Activated CD4-positive, alpha-beta memory T cell treated with anti-CD3 and anti-CD28 coated beads for 36 hours (primary cell): ENCODE measurements at regions not wholly inside any gene's neighbourhood (a gene's known extent, or its start where the extent isn't known, plus 50 kb on each side); places are given as distances from the start of the nearest gene placed in this dataset.

Source experiments
- CTCF ChIA-PET: fragments of 350-600 bp; sonication (Branson Sonifier 250); formaldehyde crosslinking; loops from one replicate; lab custom pipeline; 2021; ENCODE audit warnings: antibody characterized with exemption, inconsistent platforms; lab: Charles Lee
- POLR2A ChIA-PET: fragments of 350-600 bp; sonication (Branson Sonifier 250); formaldehyde crosslinking; loops from one replicate; lab custom pipeline; 2021; ENCODE audit warnings: antibody characterized with exemption; lab: Charles Lee
- DNase-seq: peaks from one replicate; pipeline ENCODE4 v3.0.0-alpha.2; 2020
- H3K27ac Mint-ChIP-seq: one replicate; pipeline ENCODE4 v1.8.0; 2021; ENCODE audit warnings: mixed read lengths
- H3K27me3 Mint-ChIP-seq: one replicate; pipeline ENCODE4 v1.8.0; 2021; ENCODE audit warnings: mixed read lengths
- H3K36me3 Mint-ChIP-seq: one replicate; pipeline ENCODE4 v1.8.0; 2021; ENCODE audit warnings: mixed read lengths
- H3K4me1 Mint-ChIP-seq: one replicate; pipeline ENCODE4 v1.8.0; 2021; ENCODE audit warnings: low read depth, mixed read lengths
- H3K4me3 Mint-ChIP-seq: one replicate; pipeline ENCODE4 v1.8.0; 2021; ENCODE audit warnings: mild to moderate bottlenecking, mixed read lengths
- H3K9me3 Mint-ChIP-seq: one replicate; pipeline ENCODE4 v1.8.0; 2021; ENCODE audit warnings: mixed read lengths
- intact Hi-C: fragments of 100-400 bp; cut with micrococcal nuclease; formaldehyde crosslinking; loops from one replicate; pipeline ENCODE4 v1.15.1; 2023

DNA sequence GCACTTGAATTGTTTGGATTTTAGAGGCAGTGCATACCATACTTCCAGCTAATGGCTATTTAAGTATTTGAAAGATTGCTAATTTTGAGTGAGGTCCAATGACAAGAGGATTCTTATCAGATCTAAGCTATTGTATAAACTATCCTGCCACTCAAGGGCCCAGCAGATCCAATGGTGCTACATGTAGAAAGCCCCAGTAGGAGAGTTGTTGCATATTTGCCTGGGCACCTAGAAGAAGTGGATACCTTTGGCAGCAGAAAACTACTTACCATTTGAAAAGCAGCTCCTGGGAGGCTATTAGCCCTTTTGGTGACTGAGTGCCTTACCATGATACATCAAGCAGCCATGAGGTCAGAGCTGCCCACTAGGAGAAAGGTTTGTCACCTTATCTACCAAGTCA is 447.3 kb downstream of the C4orf33 start:
- Mint-ChIP-seq H3K4me1 (no peaks in the 10 kb centered on the region), H3K27me3 (no peaks in the 10 kb centered on the region), H3K36me3 (no peaks in the 10 kb centered on the region), H3K27ac (no peak overlapping the region), H3K4me3 (no peak overlapping the region), H3K9me3 (no peaks in the 10 kb centered on the region)
- DNase-seq, result no peak
- intact Hi-C loops, result no loop called here
- ChIA-PET POLR2A (no interaction called here), CTCF (no interaction called here)

DNA sequence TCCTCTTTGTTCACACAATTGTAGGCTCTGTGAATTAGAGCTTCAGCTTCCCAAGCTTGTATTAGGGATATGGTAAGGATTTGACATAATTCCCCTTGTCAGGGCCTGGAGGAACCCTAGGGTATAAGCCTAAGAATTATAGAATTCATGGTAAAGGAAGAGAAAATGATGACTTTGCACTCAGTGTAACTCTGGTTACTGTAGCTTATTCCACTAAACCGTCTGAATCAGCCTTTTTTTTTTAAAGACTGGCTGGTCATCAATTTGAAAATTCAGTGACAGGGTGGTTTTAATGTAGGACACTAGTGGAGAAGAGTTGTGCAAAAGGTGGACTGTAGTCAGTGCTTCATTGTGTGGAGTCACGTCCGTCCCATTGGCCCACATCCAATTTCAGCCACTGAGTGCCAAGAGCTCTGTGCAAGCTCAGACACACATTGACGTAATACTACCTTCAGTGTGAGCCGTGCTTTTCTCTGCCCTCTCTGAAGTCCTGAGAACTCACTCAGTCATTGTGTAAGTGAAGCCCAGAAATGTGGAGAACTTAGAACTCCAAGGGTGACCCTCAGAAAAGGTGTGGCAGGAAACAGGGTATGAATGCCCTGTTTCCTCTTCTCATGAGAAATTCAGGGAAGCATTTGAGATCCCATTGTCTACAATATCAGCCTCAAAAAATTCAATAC is 449.8 kb downstream of the C4orf33 start:
- H3K4me1 Mint-ChIP-seq, result no peaks in the 10 kb centered on the region
- no peak overlapping the region for H3K4me3 Mint-ChIP-seq
- ChIA-PET POLR2A (no interaction called here), CTCF (no interaction called here)
- H3K36me3 Mint-ChIP-seq, result no peaks in the 10 kb centered on the region
- no peak for DNase-seq
- intact Hi-C loops, result no loop called here
- no peak overlapping the region for H3K27ac Mint-ChIP-seq
- H3K27me3 Mint-ChIP-seq, result no peaks in the 10 kb centered on the region
- H3K9me3 Mint-ChIP-seq, result no peaks in the 10 kb centered on the region

DNA sequence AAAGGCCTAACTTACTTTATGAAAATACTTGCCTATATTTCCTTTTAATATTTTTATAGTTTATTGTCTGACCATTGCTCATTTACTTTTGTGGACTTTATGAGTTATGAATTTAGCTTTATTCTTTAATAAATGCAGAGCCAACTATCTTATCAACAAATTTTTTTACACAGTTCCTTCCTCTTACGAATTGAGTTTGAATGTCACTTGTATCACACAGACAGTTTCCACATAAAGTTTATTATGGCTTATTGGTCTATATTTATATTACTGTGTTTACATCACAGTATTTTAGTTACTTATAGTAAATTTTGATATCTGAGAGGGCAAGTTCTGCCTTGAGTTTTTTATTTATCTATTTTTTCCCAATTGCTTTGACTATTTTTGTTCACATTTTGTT is 450.6 kb downstream of the C4orf33 start:
- no peak overlapping the region for H3K27ac Mint-ChIP-seq
- intact Hi-C loops, result no loop called here
- H3K9me3 Mint-ChIP-seq, result no peaks in the 10 kb centered on the region
- ChIA-PET POLR2A (no interaction called here), CTCF (no interaction called here)
- DNase-seq, result no peak
- H3K36me3 Mint-ChIP-seq, result no peaks in the 10 kb centered on the region
- H3K4me3 Mint-ChIP-seq, result no peak overlapping the region
- no peaks in the 10 kb centered on the region for H3K4me1 Mint-ChIP-seq
- H3K27me3 Mint-ChIP-seq, result no peaks in the 10 kb centered on the region

DNA sequence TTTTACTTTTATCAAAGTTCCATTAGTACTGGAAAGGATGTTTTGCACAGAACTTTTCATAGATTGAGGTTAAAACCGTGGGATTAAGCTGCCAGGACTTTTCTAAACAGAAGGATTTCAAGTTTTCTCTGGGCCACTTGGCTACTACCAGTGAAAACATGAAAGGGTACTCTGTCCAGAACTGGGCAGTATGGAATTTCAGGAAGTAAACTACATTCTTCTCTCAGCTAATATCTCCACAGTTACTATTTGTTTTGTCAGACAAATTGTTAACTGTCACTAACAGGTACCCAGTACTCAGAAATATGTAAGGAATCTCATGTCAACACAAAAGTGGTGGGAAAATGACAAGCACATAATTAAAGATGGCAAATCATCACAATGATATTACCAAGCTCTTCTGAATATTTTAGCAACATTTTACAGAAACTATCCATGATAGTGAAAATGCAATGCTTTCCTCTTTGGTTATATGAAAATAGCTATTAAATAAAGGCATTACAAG is 454.4 kb downstream of the C4orf33 start:
- Mint-ChIP-seq H3K36me3 (no peaks in the 10 kb centered on the region), H3K9me3 (no peaks in the 10 kb centered on the region)

GRCh38 chr4:129561280-129561679 is 465.3 kb downstream of the C4orf33 start:
- no peak overlapping the region for H3K27ac Mint-ChIP-seq
- no peaks in the 10 kb centered on the region for H3K36me3 Mint-ChIP-seq
- CTCF ChIA-PET, result no interaction called here
- H3K4me1 Mint-ChIP-seq, result no peaks in the 10 kb centered on the region
- POLR2A ChIA-PET, result no interaction called here
- intact Hi-C loops, result no loop called here
- H3K4me3 Mint-ChIP-seq, result no peak overlapping the region
- DNase-seq, result no peak
- H3K27me3 Mint-ChIP-seq, result no peaks in the 10 kb centered on the region
- no peaks in the 10 kb centered on the region for H3K9me3 Mint-ChIP-seq

More for the DNA sequence above, 454.4 kb downstream of the C4orf33 start:
- intact Hi-C loops, result no loop called here
- H3K4me3 Mint-ChIP-seq, result no peak overlapping the region
- no peaks in the 10 kb centered on the region for H3K4me1 Mint-ChIP-seq
- ChIA-PET POLR2A (no interaction called here), CTCF (no interaction called here)
- no peak overlapping the region for H3K27ac Mint-ChIP-seq
- H3K27me3 Mint-ChIP-seq, result no peaks in the 10 kb centered on the region
- DNase-seq, result no peak

- H3K27ac Mint-ChIP-seq, result no peak overlapping the region
- DNase-seq, result no peak
- ChIA-PET POLR2A (no interaction called here), CTCF (no interaction called here)
- H3K4me1 Mint-ChIP-seq, result no peaks in the 10 kb centered on the region
- no peaks in the 10 kb centered on the region for H3K27me3 Mint-ChIP-seq
- H3K36me3 Mint-ChIP-seq, result no peaks in the 10 kb centered on the region
- H3K9me3 Mint-ChIP-seq, result no peaks in the 10 kb centered on the region
- intact Hi-C loops, result no loop called here
- H3K4me3 Mint-ChIP-seq, result no peak overlapping the region
Observed at GRCh38 chr4:129561886-129562671, 466.1 kb downstream of the C4orf33 start.

- H3K36me3 Mint-ChIP-seq, result no peaks in the 10 kb centered on the region
- ChIA-PET POLR2A (no interaction called here), CTCF (no interaction called here)
- no peaks in the 10 kb centered on the region for H3K4me1 Mint-ChIP-seq
- intact Hi-C loops, result no loop called here
- no peak overlapping the region for H3K27ac Mint-ChIP-seq
- H3K4me3 Mint-ChIP-seq, result no peak overlapping the region
- no peak for DNase-seq
- H3K27me3 Mint-ChIP-seq, result no peaks in the 10 kb centered on the region
- H3K9me3 Mint-ChIP-seq, result no peaks in the 10 kb centered on the region
Observed at GRCh38 chr4:129565214-129565613, 469.3 kb downstream of the C4orf33 start.

GRCh38 chr4:129570326-129570725 is 474.4 kb downstream of the C4orf33 start:
- Mint-ChIP-seq H3K9me3 (no peaks in the 10 kb centered on the region), H3K4me1 (no peaks in the 10 kb centered on the region), H3K27ac (no peak overlapping the region), H3K4me3 (no peak overlapping the region), H3K27me3 (no peaks in the 10 kb centered on the region), H3K36me3 (no peaks in the 10 kb centered on the region)
- ChIA-PET POLR2A (no interaction called here), CTCF (no interaction called here)
- no peak for DNase-seq
- intact Hi-C loops, result no loop called here

GRCh38 chr4:129578336-129578735 is 482.4 kb downstream of the C4orf33 start:
- CTCF ChIA-PET, result no interaction called here
- no peak for DNase-seq
- Mint-ChIP-seq H3K9me3 (peaks cover 6% of the 10 kb centered on the region), H3K27ac (no peak overlapping the region), H3K36me3 (no peaks in the 10 kb centered on the region), H3K27me3 (no peaks in the 10 kb centered on the region), H3K4me1 (no peaks in the 10 kb centered on the region), H3K4me3 (no peak overlapping the region)
- intact Hi-C loops, result no loop called here
- POLR2A ChIA-PET, result no interaction called here

- Mint-ChIP-seq H3K27me3 (no peaks in the 10 kb centered on the region), H3K27ac (no peak overlapping the region), H3K36me3 (no peaks in the 10 kb centered on the region), H3K4me3 (no peak overlapping the region), H3K9me3 (peaks cover 6% of the 10 kb centered on the region), H3K4me1 (no peaks in the 10 kb centered on the region)
- no peak for DNase-seq
- intact Hi-C loops, result no loop called here
- POLR2A ChIA-PET, result no interaction called here
- CTCF ChIA-PET, result interaction anchor here (0.6 kb wide), 1 partner anchor 414 kb away, joined by 3 read pairs; no protein-coding TSS in a partner anchor
Observed at GRCh38 chr4:129581305-129581704, 485.4 kb downstream of the C4orf33 start.

DNA sequence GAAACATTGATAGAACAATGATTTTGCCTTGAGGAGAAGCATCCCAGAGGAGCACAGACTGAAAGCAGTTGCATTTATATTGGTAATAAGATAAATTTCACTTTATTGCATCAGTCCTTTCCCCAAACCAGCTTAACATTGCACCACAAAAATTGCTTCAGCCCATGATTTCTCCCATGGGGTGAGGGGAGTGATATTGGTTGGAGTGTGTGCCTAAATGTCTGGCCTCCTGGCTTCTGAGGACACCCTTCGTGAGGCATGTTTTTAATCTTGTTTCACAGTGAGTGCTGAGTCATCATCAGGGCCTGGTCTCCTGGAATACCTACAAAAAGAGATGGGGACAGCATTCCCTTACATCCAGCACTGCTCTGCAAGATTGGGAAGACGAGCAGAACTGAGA is 487.9 kb downstream of the C4orf33 start:
- ChIA-PET CTCF (no interaction called here), POLR2A (no interaction called here)
- no peaks in the 10 kb centered on the region for H3K36me3 Mint-ChIP-seq
- no peaks in the 10 kb centered on the region for H3K27me3 Mint-ChIP-seq
- H3K27ac Mint-ChIP-seq, result no peak overlapping the region
- intact Hi-C loops, result no loop called here
- H3K9me3 Mint-ChIP-seq, result no peaks in the 10 kb centered on the region
- no peaks in the 10 kb centered on the region for H3K4me1 Mint-ChIP-seq
- no peak for DNase-seq
- no peak overlapping the region for H3K4me3 Mint-ChIP-seq

- Mint-ChIP-seq H3K27ac (no peak overlapping the region), H3K27me3 (no peaks in the 10 kb centered on the region), H3K9me3 (peaks cover under 1% of the 10 kb centered on the region), H3K4me3 (no peak overlapping the region), H3K4me1 (no peaks in the 10 kb centered on the region), H3K36me3 (no peaks in the 10 kb centered on the region)
- no peak for DNase-seq
- ChIA-PET CTCF (no interaction called here), POLR2A (no interaction called here)
- intact Hi-C loops, result no loop called here
Observed at GRCh38 chr4:129598582-129598981, 502.6 kb downstream of the C4orf33 start.

GRCh38 chr4:129600898-129601297 is 504.9 kb downstream of the C4orf33 start:
- DNase-seq, result no peak
- Mint-ChIP-seq H3K4me3 (no peak overlapping the region), H3K27me3 (no peaks in the 10 kb centered on the region), H3K27ac (no peak overlapping the region), H3K36me3 (no peaks in the 10 kb centered on the region), H3K9me3 (no peaks in the 10 kb centered on the region), H3K4me1 (no peaks in the 10 kb centered on the region)
- ChIA-PET CTCF (no interaction called here), POLR2A (no interaction called here)
- intact Hi-C loops, result no loop called here
